Activated CD8-positive, alpha-beta memory T cell treated with anti-CD3 and anti-CD28 coated beads for 36 hours (primary cell): ENCODE measurements at regions not wholly inside any gene's neighbourhood (a gene's known extent, or its start where the extent isn't known, plus 50 kb on each side); places are given as distances from the start of the nearest gene placed in this dataset.

ENCODE experiments used
- CTCF ChIA-PET: fragments of 350-600 bp; sonication (Branson Sonifier 250); formaldehyde crosslinking; loops from one replicate; lab custom pipeline; 2021; ENCODE audit warnings: antibody characterized with exemption; lab: Charles Lee
- POLR2A ChIA-PET: fragments of 350-600 bp; sonication (Branson Sonifier 250); formaldehyde crosslinking; loops from one replicate; lab custom pipeline; 2021; ENCODE audit warnings: antibody characterized with exemption; lab: Charles Lee

DNA sequence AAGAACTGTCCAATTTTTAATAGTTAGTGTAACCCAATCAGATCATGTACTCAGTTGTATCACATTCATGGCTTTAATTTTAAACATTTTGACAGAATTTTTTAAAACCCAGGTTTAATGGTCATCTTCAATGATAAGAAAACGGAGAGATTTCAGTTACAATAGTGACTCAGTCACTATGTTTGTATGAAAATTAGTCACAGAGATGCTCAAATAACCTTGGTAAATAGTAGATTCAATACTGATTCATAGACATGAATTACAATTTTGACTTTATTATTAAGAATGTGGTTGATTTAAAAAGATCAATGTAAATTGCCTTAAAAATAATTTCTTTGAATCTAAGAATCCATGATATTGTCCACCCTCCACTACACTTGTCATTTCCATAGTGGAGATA is 64.6 kb upstream of the TYRP1 start:
- ChIA-PET POLR2A (no interaction called here), CTCF (no interaction called here)

DNA sequence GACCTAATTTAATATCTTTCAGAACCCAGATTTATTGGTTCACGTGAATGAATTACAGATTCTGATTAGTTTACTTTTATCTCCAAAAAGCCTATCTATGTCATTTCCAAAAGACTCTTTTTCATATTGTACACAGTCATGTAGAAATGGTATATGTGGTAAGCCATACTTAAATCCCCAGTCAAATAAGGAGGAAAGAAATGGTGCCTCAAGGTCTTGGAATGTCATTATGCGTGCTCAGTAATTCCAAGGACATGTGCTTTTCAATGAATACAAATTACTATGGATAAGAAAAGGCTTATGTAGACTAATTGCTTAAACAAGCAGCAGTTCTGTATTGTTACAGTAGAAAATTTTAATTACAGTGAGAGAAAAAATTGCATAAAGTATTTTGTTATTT is 64.1 kb upstream of the TYRP1 start:
- CTCF ChIA-PET: no interaction called here
- POLR2A ChIA-PET: no interaction called here

DNA sequence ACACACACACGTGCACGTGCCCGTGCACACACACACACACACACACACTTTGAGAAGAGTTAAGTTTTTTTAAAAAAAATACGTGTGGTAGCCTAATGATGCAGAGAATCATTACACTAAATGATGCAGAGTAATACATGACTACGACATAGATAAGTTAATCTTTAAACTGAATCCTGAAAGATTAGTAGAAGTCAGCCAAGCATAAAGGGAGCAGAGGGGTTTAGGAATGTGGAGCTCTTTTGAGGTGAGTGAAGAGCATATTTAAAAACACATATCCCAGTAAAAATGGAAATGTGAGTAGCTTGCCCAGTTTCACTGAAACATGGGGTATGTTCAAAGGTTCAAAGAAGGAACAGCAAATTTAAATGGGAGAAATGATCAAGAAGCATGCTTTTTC is 61.3 kb upstream of the TYRP1 start:
- POLR2A ChIA-PET: no interaction called here
- CTCF ChIA-PET: interaction anchor here (0.7 kb wide), 1 partner anchor 103 kb away, joined by 4 read pairs; no protein-coding TSS in a partner anchor

DNA sequence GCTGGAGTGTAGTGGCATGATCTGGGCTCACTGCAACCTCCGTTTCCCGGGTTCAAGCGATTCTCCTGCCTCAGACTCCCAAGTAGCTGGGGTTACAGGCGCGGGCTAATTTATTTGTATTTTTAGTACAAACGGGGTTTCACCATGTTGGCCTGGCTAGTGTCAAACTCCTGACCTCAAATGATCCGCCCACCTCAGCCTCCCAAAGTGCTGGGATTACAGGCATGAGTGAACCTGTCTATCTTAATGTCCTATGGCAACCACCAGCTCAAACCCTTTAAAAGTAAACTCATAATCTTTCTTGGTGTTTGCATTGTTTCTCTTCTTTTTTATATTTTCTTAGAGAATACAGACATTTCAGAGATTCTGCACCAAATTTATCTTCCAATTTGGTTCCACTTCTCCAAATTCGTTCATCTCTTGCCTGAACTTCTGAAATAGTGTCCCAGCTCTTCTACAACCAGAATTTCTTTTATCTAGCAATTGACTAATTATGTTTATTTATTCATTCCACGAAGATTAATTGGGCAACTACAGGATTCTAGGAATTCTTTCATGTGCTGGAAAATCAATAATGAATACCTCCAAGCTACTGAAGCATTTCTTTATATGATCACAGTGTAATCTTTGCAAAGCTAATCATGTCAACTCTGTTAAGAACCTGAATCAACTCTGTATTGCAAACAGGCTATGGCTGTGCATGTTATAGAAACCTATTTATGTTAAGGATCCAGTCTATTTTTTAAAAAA is 60.0 kb upstream of the TYRP1 start:
- POLR2A ChIA-PET: no interaction called here

DNA sequence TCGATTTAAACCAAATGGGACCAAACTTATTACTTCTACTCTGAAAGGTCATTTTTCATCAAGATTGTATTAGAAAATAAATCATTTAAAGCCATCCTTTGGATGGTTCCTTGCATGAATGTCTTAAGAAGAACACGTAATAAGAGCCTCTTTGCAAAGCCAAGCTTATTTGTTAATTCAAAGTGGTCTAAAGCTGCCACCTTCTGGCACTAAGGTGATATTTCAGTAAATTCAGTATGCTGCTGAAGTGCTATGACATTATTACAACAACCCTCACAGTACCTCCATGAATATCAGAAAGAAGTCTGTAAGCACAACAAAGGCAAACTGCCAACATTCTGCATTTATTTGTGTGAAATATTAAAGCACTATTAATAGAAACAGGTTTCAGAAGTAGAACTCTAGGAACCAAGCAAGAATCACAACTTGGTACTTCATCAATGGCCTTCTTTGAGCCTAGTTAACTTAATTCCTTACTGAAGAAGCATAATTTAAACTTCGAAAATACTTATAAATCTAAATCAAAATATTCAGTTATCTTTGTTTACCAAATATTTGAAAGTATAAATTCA is 53.1 kb upstream of the TYRP1 start:
- ChIA-PET CTCF (no interaction called here), POLR2A (no interaction called here)

More for the DNA sequence above, 60.0 kb upstream of the TYRP1 start:
- CTCF ChIA-PET: no interaction called here

DNA sequence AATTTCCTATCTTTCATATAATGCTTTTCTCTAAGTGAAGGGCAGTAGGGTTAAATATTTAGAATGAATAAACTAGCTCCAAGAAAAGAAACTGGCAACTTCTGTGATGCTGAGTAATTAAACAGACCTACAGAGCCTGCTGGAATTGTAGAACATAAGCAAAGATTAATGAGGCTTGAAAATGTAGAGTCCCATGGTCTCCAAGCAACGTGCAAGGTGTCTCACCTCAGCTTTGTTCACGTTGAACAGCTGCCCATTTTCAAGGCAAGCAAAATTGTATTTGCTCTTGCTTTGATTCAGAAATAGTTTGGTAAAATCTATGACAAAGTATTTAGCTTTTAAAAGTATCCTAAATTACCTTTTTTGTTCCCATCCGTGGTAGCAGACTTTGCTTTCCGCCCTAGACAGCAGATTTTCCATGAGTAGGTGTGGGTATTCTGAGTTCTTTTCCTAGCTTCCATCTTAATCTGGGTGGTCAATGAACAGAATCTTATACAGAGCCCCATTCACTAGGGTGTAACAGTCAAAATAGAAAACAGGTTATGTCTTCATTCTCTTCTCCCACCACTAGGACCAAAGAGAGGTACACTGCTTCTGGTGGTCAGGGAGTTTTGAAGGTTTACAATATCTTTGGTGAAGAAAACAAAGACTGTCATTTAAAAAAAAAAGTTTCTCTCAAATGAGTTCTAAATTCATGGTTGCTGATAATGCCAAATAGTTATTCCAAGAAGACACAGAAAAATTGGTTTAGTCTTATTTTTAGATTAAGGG is 52.1 kb upstream of the TYRP1 start:
- ChIA-PET POLR2A (no interaction called here), CTCF (no interaction called here)
